ENCODE measurements at regions not wholly inside any gene's neighbourhood (a gene's known extent, or its start where the extent isn't known, plus 50 kb on each side); places are given as distances from the start of the nearest gene placed in this dataset.
"Not testable (repeated sequence)": the region's sequence is repeated elsewhere in the genome, so short reads cannot be mapped to it uniquely, and the experiment has no call there.

DNA sequence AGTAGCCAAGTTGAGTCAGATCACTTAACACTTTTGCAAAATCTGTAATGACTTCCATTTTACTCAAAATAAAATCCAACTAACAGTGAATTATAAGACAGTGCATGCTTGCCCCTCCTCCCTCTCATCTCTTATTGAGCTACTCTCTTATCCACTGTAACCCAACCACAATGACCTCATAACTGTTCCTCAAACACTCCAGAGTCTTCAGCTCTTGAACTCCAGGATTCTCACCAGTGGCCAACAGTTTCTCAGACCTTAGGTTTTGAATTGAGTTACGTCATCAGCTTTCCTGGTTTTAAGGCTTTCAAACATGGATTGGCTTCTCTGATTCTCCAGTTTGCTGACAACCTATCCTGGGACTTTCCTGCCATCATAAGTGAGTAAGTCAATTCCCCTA, 938.3 kb downstream of the RAB28 start:
- DNase-seq = no peak

DNA sequence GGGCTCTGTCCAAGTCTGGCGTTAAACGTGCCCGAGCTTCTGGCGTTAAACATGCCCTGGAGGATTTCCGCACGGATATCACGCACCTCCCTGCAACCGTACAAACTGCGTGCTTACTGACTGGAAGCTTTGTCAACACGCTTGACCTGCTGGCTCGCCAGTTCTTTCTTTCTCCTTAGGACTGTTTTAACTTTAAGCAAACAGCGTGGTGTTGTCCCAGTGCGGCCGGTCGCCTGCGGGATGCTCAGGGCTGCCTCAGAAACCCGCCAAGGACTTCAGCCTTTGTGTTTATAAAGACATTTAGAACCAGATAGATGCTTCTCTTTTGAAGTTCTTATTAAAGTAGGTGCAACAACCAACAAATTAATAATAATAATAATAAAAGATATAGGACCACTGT, 946.0 kb downstream of the RAB28 start:
- DNase-seq = no peak

DNA sequence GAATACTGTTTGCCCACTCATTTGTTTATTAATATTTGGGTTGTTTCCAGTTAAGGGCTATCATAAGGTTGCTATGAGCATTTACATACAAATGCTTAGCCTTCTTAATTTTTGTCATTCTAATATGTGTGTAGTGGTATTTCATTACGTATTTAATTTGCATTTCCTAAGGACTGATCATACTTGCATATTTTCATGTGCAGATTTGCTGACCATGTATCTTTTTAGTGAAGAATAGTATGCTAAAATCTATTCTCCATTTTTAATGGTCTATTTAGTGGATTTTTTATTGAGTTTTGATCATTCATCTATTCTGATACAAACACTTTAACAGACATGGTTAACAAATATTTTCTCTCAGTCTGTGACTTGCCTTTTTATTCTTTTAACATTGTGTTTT, 949.5 kb downstream of the RAB28 start:
- no peak for DNase-seq

DNA sequence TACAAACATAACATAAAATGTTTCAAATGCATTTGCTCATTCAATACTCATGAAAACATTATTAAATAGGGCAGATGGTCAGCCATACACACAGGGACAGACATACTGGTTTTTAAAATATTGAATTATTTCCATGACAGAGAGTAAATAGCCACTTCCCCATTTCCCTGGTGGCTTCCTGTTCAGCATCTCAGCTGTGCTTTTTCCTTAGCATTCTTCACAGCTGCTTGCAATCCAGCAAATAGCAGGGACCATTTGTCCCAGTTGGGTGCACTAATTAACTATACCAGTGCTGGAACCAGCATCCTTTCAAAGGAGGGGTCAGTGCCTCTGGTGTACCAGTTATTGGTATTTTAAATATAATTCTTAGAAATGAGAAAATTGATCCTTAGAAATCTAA, 964.7 kb downstream of the RAB28 start:
- DNase-seq = no peak

DNA sequence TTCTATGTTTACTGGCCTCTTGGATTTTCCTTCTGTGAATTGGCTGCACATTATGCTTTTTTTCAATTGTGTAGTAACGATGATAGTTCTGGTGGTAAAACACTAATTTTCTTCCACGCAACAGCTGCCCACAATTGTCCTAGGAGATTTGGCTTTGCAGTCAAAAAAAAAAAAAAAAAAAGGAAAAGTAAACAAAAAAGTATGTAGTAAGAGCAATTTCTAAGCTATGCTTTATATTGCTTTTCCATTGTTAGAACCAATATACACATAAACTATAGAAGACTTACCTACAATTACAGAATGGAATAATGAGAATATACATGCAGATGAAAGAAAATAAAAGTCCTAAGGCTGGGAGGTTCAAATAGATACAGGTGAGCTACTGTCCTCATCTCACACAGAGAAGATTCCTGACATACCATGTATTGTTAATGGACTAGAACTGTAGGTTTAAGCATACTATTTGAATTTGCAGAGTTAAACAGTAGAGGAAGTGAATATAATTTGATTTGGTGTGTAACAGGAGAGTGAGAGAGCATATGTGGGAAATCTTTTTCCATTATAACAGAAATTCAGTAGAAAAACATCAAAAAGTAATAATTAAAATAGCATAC, 976.2 kb downstream of the RAB28 start:
- no peak for DNase-seq

DNA sequence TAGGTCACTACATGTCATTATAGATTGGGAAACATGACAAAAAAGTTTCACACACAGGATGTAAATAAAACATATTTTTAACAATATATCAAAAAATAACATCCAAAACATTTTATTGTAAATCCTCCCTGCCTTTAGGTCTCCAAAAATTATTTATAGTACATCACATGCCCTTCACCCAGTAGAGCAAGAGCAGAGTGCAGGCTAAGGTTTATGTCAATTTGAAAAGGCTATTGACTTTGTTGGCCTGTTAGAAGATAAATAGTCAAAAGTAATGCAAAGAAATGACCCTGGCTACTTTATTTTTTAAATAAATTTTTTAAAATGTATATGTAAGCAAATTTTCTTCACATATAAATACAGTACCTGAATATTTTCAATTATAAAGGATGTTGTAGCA, 983.7 kb downstream of the RAB28 start:
- DNase-seq = no peak

DNA sequence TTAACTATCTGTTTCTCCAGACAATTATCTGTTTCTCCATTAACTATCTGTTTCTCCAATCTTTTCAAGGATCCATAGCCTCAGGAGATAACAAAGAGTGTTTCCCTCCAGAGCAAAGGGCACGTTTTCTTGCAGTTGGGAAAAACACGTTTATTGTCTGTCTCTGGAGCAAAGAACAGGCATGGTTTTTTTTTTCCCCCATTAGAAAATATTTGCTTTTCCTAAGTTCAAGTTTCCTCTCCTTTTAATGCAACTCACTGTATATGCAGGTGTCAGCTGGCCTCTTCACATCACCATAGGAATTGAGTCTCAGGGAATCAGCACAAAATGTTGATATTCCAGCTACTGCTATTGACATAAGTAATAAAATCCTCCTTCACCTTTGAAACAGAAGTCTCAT, 984.4 kb downstream of the RAB28 start:
- no peak for DNase-seq

DNA sequence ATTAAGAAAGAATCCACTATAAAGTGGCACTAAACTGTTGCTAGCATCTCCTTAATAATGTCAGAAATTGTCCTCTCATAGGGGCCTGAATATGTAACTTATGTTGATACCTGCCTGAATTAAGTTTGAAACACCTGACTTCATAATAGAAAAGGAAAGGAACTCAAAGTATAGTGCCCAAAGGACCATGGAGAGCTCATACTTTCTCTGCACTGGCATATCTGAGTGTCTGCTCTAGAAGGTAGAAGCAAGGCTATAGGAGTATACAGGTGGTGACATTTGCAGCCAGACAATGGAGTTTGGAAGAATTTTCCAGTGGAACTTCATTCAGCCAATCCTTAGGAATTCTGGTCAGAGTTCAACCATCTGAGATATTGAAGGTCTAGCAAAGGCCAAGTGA, 988.9 kb downstream of the RAB28 start:
- DNase-seq = no peak

DNA sequence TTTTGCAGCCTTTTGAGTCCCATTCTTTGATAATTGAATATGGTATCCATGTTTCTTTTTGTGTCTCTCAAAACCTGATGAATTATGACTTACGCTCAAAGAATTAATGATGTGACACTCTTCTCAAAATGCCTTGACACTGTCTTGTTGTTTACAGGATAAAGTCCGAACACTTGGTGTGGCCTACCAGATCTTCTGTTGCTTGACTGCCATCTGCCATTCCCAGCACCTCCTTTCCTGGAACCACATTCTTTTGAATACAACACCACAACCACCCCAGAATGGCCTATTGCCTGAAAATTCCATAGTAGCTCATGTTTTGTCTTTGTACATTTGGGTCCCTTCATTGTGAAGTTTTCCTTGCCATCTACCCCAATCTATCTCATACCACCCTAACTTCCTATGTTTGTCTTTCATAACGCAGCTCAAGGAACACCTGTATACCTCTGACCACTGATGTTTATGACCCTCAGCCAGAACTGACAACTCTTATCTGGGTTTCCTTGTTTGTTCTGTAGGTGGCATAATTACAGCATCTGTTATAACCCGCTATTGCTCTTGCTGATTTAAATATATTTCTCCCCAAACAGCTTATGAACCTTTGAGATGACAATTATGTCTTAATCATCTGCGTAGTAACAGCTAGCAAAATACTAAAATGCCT, 991.3 kb downstream of the RAB28 start:
- no peak for DNase-seq

DNA sequence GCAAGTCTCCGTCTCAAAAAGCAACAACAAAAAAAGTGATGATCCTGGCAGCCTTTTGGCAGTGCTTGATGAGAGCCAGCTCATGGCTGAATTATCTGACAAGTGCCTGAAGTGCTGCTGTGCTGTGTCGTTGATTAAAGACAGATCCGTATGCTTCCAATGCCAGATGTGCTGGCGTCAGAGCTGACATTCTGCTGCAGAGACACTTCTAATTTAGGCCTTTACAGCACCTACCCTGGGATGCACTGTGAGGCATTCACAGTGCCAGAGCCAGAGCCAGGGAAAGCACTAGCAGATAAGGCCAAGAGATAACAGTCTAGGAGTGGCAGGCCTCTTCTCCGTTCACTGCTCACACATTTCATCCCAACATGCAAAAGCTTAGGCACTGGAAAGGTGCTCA, 995.5 kb downstream of the RAB28 start:
- no peak for DNase-seq

DNA sequence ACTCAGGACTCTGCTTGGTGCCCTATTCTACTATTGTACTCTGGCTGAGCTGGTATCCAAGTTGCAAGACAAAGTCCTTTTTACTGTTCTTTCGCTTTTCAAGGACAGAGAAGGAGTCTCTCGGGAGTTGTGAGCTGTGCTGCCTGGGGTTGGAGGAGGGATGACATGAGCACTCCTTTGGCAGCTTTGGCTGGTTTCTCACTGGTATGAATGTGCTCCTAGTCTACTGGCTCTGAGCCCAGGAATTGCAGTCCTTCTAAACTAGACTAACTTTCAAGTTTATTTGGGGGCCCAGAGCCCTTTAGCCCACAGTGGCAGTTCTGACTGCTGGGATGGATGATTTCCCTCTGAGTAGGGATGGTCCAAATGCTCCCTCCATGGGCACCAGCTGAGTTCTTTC, 997.1 kb downstream of the RAB28 start:
- DNase-seq = no peak

DNA sequence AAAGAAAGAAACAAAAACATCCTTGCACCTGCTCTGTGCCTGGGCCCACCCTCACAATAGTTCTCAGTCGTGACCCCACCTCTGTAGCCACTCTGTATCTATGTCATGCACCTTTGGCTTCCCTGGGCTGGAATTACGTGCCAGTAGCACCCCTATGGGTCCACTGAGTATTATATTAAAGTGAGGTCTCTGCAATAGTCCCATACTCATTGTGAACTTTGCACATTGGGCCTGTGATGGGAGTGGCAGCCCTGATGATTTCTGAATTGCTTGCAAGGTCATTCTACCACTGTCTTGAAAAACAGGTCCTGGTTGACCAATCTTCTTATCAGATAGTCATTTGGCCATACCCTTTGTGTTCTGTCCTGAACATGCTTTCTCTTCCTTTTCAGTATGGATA, 1012.1 kb downstream of the RAB28 start:
- DNase-seq = no peak

DNA sequence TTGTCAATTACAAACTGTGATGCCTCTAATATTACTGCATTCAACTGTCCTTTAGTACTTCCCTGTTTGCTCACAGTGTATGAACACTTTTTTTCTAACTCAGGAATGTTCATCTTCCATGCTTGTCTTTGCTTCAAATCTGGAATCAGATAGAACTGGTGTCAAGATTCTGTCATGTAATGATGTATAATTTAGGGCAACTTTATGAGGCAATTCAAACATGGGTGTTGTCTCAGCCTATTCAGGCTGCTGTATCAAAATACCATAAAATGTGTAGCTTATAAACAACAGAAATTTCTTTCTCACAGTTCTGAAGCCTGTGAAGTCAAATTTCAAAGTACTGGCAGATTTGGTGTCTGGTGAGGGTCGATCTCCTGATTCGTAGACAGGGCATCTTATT, 1012.9 kb downstream of the RAB28 start:
- DNase-seq = no peak

DNA sequence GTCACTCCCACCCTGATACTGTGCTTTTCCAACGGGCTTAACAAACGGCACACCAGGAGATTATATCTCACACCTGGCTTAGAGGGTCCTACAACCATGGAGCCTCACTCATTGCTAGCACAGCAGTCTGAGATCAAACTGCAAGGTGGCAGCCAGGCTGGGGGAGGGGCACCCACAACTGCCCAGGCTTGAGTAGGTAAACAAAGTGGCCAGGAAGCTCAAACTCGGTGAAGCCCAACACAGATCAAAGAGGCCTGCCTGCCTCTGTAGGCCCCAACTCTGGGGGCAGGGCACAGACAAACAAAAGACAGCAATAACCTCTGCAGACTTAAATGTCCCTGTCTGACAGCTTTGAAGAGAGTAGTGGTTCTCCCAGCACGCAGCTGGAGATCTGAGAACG, 1022.6 kb downstream of the RAB28 start:
- DNase-seq = not testable (repeated sequence)

DNA sequence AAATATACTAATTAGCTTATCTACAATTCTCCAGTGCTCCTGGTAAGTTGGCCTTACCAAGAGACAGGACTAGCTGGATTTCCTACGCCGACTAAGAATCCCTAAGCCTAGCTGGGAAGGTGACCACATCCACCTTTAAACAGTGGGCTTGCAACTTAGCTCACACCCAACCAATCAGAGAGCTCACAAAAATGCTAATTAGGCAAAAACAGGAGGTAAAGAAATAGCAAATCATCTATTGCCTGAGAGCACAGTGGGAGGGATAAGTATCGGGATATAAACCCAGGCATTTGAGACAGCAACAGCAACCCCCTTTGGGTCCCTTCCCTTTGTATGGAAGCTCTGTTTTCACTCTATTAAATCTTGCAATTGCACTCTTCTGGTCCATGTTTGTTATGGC, 1025.0 kb downstream of the RAB28 start:
- no peak for DNase-seq

DNA sequence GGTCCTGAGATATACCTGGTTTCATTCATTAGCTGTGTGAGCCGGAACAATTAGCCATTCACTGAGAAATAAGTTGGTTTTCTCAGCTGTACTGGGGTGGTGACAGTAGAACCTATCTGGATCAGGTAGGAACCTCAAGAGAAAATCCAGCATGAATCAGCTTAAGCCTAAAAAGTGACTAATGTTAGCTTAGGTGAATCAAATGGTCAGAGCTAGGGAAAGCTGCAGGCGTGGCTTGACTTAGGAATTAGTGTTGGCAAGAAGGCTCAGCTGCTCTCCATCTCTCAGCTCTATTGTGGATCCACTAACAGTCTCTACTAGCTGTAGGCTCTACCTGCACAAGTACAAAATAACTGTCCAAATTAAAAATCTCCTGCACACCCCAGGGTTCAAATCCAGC, 1025.5 kb downstream of the RAB28 start:
- no peak for DNase-seq

DNA sequence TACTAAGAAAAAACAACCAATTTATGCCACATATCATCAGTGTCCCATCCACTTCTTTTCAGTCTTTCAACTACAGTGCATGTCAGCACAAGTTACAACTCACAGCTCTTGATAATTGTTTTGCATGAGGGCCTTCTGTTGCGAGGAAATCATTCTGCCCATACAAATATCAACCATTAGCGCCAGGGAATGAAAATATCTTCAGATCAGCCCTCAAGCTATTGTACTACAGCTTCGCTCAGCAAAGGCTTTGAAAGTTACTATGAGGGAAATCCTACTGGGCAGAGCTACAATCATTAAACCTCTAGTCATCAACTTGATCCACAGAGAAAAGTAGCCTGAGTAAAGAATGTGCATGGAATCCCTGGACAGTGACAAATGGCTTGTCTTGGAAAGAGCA, 1023.6 kb upstream of the HS3ST1 start:
- DNase-seq = no peak

DNA sequence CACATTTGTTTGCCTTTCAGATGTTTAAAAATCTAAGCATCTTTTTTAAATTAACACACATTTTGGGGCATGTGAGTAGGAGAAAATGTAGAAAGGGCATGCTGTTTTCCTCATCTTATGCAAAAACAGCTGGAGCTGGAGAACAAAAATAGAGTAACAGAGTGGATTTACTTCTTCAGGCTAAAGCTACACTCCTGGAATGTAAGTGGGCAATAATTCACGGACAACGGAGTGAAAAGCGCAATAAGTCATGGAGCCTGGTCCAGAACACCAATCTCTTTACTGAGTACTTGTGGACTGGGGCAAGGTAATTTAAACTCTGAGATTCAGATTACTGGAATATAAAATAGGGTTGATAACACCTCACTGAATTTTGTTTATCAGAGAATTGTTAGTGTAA, 1018.8 kb upstream of the HS3ST1 start:
- DNase-seq = no peak

DNA sequence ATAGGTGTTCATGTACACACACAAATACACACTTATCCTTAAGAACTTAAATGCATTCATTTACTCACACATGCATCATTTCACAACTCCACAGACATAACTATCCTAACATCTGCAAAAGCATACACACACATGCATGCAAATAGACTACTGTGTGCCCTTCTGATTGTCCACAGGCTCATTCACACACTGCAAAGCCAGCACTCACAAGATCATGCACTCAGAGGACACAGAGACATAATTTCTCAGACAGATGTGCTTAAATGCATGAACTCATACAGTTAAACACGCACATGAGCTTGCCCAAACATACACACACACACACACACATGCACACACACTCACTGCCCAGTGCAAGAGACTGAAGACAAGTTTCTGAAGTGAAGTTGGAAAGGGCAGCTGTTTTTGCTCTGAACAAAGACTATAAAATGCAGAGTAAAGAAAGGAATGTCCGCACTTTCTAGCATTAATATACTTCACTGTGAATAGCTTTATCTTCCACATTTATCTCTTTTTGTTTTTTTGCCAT, 1018.0 kb upstream of the HS3ST1 start:
- no peak for DNase-seq

DNA sequence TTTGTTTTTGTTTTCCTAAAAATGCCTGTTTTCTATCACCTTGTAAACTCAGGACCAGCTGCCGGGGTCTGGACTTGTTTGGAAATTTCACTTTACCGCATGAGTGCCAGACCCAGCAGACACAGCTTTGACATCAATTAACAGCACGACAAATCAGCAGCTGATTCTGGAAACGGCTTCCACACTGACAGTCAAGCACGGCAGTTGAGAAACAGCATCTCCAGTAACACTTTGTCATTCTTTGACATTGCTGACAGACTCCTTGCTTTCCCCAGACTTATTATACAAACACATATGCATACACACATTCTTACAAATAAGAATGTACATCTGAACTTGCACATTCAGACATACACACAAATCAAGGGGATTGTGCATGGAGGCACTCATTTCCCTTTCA, 1017.6 kb upstream of the HS3ST1 start:
- DNase-seq = no peak

DNA sequence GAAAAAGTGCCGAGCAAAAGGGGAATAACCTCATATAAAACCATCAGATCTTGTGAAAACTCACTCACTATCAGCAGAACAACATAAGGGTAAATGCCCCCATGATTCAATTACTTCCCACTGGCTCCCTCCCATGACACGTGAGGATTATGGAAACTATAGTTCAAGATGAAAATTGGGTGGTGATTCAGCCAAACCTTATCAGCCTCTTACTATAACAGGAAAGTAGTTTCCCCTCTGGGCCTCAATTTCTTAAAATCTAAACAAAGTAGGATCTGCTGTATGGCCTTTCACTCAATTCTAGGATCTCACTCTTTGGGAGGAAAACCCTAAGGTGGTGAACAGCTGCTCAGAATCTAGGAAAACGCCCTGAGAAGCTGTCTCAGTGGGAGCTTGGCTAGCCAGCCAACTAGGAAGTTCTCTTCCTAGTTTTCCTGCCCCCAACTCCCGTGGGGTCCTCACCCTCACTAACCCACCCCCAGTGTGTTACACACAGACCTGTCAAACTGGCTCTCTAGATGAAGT, 1017.1 kb upstream of the HS3ST1 start:
- DNase-seq = no peak

DNA sequence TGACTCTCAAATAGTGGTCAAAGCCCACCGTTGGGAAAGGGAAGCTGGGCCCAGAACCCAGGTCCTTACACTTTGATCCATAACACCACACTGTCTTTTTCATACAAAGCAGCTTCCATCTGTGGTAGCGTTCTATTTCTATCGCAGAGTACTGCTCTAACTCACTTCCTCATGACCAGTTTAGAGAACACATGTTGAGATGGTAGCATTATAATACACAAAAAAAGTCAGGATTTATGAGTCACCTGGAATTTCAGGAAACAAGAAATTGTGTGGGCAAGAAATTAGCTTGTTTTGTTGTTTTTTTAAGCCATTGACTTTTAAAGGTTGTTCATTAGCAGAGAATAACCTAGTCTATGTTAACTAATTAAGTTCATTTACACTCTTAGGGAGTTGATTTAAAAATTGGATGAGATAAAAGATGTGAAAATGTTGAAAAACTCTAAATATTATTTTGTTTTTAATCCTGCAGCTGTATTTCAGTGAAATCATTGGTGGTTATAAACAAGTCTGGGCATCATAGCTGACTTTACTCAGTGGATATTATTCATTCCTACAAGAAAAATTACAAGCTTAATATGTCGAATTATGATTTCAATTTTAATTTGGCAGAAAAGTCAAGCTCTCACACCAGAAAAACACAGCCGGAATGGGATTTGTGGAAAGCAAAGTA, 1011.1 kb upstream of the HS3ST1 start:
- no peak for DNase-seq

DNA sequence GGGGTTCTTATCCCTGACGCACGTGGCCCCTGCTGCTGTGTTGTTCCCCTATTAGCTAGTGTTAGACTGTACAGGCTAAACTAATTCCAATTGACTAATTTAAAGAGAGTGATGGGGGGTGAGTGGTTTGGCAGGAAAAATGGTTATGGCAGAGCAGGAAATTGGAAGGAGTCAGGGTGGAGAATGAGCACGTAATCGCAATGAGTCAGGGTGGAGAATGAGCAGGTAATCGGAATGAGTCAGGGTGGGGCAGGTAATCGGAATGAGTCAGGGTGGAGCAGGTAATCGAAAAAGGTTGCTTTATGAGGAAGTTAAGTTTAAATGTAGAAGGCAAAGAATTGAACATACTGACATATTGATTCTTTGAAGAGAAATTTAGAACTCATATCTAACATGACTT, 1002.6 kb upstream of the HS3ST1 start:
- DNase-seq = not testable (repeated sequence)

DNA sequence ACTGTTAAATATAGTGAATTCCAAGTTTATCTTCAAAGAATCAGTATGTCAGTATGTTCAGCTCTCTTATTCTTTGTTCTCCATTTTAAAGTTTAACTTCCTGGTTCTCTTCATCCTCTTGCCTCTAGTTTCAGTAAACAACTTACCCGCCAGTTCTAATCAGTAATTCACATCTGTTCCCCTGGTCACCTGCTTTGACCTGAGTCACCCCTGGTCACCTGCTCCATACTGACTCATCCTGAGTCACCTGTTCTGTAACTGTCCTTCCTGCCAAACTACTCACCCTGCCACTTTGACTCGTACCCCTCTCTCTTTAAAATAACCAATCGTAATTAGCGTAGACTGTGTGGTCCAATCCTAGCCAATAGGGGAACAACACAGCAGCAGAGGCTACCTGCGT, 992.7 kb upstream of the HS3ST1 start:
- no peak for DNase-seq

Data from activated CD4-positive, alpha-beta T cell treated with anti-CD3 and anti-CD28 coated beads for 48 hours (primary cell).